ENCODE measurements at regions not wholly inside any gene's neighbourhood (a gene's known extent, or its start where the extent isn't known, plus 50 kb on each side); places are given as distances from the start of the nearest gene placed in this dataset. TPM values are rescaled to one million over a fixed set of nuclear protein-coding genes. Genes with fewer than 3 reads are reported as not detected.

GRCh38 chr16:87252269-87252970 is 64.8 kb downstream of the C16orf95 start:
- ChIA-PET CTCF (no interaction called here), POLR2A (no interaction called here), RAD21 (ENCODE audit: unreplicated experiment) (no interaction called here), SMC1A (ENCODE audit: uncharacterized antibody, unreplicated experiment) (no interaction called here)
- Histone ChIP-seq H2AFZ (ENCODE audit: control insufficient read depth, low read depth, low read length) (no peak overlapping the region), H3K4me2 (ENCODE audit: control insufficient read depth, insufficient read depth) (no peak overlapping the region), H3K4me1 (ENCODE audit: control insufficient read depth, insufficient read depth, low read length) (no peaks in the 10 kb centered on the region), H3K36me3 (ENCODE audit: control insufficient read depth in 2 of 2, insufficient read depth in 2 of 2, low read length in 1 of 2) (no peaks in the 10 kb centered on the region), H3K9ac (ENCODE audit: control insufficient read depth, insufficient read depth, low read length) (no peak overlapping the region), H4K20me1 (ENCODE audit: control insufficient read depth, insufficient read depth) (no peaks in the 10 kb centered on the region), H3K27ac (ENCODE audit: control insufficient read depth, insufficient read depth) (no peak overlapping the region), H3K9me3 (replicated peaks; ENCODE audit: control insufficient read depth, insufficient read depth, low read length) (no peaks in the 10 kb centered on the region), H3K79me2 (ENCODE audit: control insufficient read depth, insufficient read depth, low read length) (no peaks in the 10 kb centered on the region), H3K4me3 (no peak overlapping the region), H3K27me3 (replicated peaks in 1 of 2; ENCODE audit: control insufficient read depth in 2 of 2, insufficient read depth in 2 of 2, low read length in 1 of 2) (no peaks in the 10 kb centered on the region)
- 42% methylated on average over 12 of the region's 12 CpGs for WGBS (ENCODE audit: insufficient coverage, insufficient replicate concordance, low lambda C conversion rate, missing lambda C conversion rate)
- in situ Hi-C loops (cut with MboI) (no loop called here), intact Hi-C loops (cut with micrococcal nuclease; ENCODE audit: unreplicated experiment) (no loop called here)
- ATAC-seq (no peak), FAIRE-seq (no peak), DNase-seq (ENCODE audit: low read depth, low spot score) (no peak)
- BruUV-seq (replicated peaks) = no TSS peak
- TF ChIP-seq BCL11A (IDR thresholded peaks at IDR 0.05; ENCODE audit: low read depth, low read length) = no peak
- no peak for TF ChIP-seq BHLHE40 (IDR thresholded peaks at IDR 0.05; ENCODE audit: borderline replicate concordance in 1 of 2, low read depth in 2 of 2, low read length in 1 of 2)
- no peak for TF ChIP-seq RB1 (IDR thresholded peaks at IDR 0.05; ENCODE audit: borderline replicate concordance)

Small RNA genes in the stretch of these regions (small RNA-seq; reads per million reads assigned to genes)
- not detected for gene AC093519.1
